Lower lobe of right lung (tissue), 2 donors: ENCODE measurements at regions not wholly inside any gene's neighbourhood (a gene's known extent, or its start where the extent isn't known, plus 50 kb on each side); places are given as distances from the start of the nearest gene placed in this dataset.
"Not testable (repeated sequence)": the region's sequence is repeated elsewhere in the genome, so short reads cannot be mapped to it uniquely, and the experiment has no call there.

Experiments used
- ATAC-seq, 2 donors: fragments of 200-7000 bp; cut with Tn5 transposase; one replicate each; pipeline ENCODE4 v1.9.1; 2020 to 2022; ENCODE audit warnings: mild to moderate bottlenecking in 2 of 2, moderate library complexity in 2 of 2
- DNase-seq: peaks from one replicate; pipeline ENCODE4 v3.0.0-alpha.2; 2020
- H3K27ac ChIP-seq: fragments of 200-600 bp; one replicate; pipeline ENCODE4 v1.8.0; 2022
- H3K27me3 ChIP-seq: fragments of 200-600 bp; one replicate; pipeline ENCODE4 v1.8.0; 2022; ENCODE audit warnings: low read depth
- H3K36me3 ChIP-seq: fragments of 200-600 bp; one replicate; pipeline ENCODE4 v1.8.0; 2022; ENCODE audit warnings: mild to moderate bottlenecking
- H3K4me1 ChIP-seq: fragments of 200-600 bp; one replicate; pipeline ENCODE4 v1.8.0; 2022
- H3K4me3 ChIP-seq: fragments of 200-600 bp; one replicate; pipeline ENCODE4 v1.8.0; 2022; ENCODE audit warnings: mild to moderate bottlenecking
- H3K9me3 ChIP-seq: fragments of 200-600 bp; one replicate; pipeline ENCODE4 v1.8.0; 2022
- CTCF ChIP-seq: fragments of 200-600 bp; IDR thresholded peaks from one replicate; pipeline ENCODE4 v1.8.0; 2022; ENCODE audit warnings: antibody characterized with exemption, mild to moderate bottlenecking
- intact Hi-C: fragments of 100-400 bp; cut with DNase I; formaldehyde crosslinking; loops from one replicate; pipeline ENCODE4 v1.11.0; 2022
- donor health status: DM: no; HTN: yes; CAD: no; lungs with severe emphysema.

GRCh38 chr5:145008876-145009530 lies 826.1 kb downstream of the PRELID2 start:
- Histone ChIP-seq H3K4me3 (no peak overlapping the region), H3K27ac (no peak overlapping the region), H3K36me3 (no peaks in the 10 kb centered on the region), H3K27me3 (no peaks in the 10 kb centered on the region), H3K9me3 (no peaks in the 10 kb centered on the region), H3K4me1 (no peaks in the 10 kb centered on the region)
- DNase-seq (no peak), ATAC-seq (no peak)
- no peak for TF ChIP-seq CTCF
- intact Hi-C loops: no loop called here

DNA sequence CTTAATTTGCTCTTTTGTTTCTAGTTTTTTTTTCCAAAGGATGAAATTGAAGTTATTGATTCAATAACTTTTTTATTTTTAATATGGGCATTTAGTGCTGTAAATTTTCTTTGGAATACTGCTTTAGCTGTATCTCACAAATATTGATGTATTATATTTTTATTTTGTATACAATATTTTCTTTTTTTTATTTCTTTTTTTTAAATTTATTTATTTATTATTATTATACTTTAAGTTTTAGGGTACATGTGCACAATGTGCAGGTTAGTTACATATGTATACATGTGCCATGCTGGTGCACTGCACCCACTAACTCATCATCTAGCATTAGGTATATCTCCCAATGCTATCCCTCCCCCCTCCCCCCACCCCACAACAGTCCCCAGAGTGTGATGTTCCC lies 823.7 kb downstream of the KCTD16 start:
- intact Hi-C loops, H3K27ac ChIP-seq, H3K4me1 ChIP-seq, H3K9me3 ChIP-seq, H3K4me3 ChIP-seq, ATAC-seq, H3K36me3 ChIP-seq, H3K27me3 ChIP-seq, DNase-seq: not testable (repeated sequence)

DNA sequence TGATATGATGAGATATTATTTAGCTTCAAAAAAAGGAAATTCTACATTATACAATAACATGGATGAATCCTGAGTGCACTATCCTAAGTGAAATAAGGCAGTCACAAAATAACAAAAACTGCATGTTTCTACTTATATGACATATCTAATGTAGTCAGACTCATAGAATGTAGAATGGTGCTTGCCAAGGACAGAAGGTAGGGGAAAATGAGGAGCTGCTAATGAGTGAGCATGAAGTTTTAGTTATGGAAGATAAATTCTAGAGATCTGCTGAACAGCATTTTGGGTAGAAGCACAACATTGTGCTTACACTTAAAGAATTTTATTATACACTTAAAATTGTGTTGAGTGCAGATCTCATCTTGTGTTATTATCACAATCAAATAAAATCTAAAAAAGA lies 812.4 kb downstream of the KCTD16 start:
- Histone ChIP-seq H3K27ac (no peak overlapping the region), H3K4me1 (no peaks in the 10 kb centered on the region), H3K4me3 (no peak overlapping the region), H3K27me3 (no peaks in the 10 kb centered on the region), H3K9me3 (no peaks in the 10 kb centered on the region), H3K36me3 (no peaks in the 10 kb centered on the region)
- ATAC-seq (no peak), DNase-seq (no peak)
- intact Hi-C loops: no loop called here
- no peak for TF ChIP-seq CTCF

DNA sequence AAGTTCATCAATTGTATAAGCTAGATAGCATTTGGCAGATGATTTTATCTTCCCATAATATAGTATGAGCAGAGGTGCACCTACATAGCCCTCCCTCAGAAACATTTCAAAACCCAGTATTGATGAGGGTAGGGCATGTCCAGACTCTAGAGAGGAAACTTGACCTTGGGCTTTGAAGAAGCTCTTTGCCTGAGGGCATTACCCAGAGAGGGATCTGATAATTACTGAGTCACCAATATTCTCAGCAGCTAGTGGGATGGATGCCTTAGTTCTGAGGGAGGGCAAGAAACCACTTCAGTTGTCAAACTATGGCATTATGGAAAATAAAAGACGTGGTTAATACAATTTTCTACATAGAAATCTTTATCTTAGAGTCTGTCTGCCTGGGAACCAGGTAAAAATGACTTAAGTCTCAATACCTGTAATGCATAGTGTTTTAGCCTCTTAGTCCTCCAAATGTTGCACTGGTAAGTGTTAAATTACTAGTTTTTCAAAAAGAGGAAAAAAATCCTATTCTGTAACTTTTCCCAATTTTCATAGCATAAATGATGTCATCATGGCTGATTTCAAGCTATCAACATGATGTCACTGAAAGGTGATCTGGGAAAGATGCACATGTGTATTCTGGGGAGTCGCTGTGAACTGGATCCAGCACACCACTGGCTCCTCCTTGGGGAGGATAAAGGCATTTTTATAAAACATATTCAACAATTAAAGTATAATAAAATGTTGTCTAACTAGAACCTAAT lies 809.0 kb downstream of the KCTD16 start:
- intact Hi-C loops: no loop called here
- H3K36me3 ChIP-seq: no peaks in the 10 kb centered on the region
- ATAC-seq: no peak
- H3K27ac ChIP-seq: no peak overlapping the region
- no peaks in the 10 kb centered on the region for H3K9me3 ChIP-seq
- no peak for DNase-seq
- no peaks in the 10 kb centered on the region for H3K27me3 ChIP-seq
- no peak overlapping the region for H3K4me3 ChIP-seq
- TF ChIP-seq CTCF: no peak
- no peaks in the 10 kb centered on the region for H3K4me1 ChIP-seq

DNA sequence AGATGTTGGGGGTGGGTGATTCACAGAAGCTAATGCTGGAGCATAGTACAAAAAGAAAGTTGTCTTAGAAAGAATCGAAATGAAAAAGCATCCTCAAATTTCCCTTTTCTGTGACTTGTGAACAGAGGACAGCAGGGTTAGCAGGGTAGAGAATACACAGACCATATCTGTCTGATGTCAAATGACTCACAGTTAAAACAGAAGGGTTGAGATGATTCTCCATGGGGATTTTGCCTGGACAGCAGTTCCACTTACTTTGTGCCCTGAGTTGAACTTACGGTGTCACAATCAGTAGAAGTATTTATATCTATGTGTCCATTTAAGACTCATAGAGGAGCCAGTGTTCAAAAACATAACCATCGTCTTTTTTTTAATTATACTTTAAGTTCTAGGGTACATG lies 801.6 kb downstream of the KCTD16 start:
- no peak for DNase-seq
- H3K27ac ChIP-seq: no peak overlapping the region
- H3K4me3 ChIP-seq: no peak overlapping the region
- ATAC-seq: no peak
- H3K27me3 ChIP-seq: no peaks in the 10 kb centered on the region
- intact Hi-C loops: no loop called here
- H3K4me1 ChIP-seq: no peaks in the 10 kb centered on the region
- no peak for TF ChIP-seq CTCF
- no peaks in the 10 kb centered on the region for H3K9me3 ChIP-seq
- H3K36me3 ChIP-seq: no peaks in the 10 kb centered on the region

GRCh38 chr5:144971108-144971850 lies 800.6 kb downstream of the KCTD16 start:
- intact Hi-C loops: no loop called here

More at GRCh38 chr5:144971108-144971850, 800.6 kb downstream of the KCTD16 start:
- Histone ChIP-seq H3K36me3 (no peaks in the 10 kb centered on the region), H3K4me1 (no peaks in the 10 kb centered on the region), H3K27ac (no peak overlapping the region), H3K9me3 (no peaks in the 10 kb centered on the region), H3K27me3 (no peaks in the 10 kb centered on the region), H3K4me3 (no peak overlapping the region)
- DNase-seq (no peak), ATAC-seq (no peak)
- no peak for TF ChIP-seq CTCF
